ENCODE measurements at regions not wholly inside any gene's neighbourhood (a gene's known extent, or its start where the extent isn't known, plus 50 kb on each side); places are given as distances from the start of the nearest gene placed in this dataset.

DNA sequence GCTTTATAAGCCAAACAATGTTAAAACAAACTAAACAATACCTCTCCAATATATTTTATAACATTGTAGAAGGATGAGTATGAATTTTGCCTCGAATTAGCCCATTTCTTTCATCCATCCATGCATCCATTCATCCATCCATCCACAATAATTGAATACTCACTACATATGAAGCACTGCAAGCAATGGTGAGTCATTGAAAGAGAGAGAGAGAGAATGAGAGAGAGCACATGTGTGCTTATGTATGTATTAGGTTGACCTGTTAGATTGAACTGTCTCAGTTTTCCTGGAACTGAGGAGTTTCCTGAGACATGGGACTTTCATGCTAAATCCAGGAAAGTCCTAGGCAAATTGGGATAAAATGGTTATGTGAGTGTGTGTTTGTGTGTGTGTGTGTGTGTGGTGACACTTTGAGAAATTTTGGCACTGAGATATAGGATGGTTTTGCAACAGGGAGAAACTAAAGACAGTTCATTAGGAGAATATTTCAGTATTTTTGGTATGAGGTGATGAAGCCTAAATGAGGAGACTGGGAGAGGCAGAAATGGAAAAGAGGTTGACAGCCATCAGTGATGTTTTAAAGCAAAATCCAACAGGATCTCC is 98.4 kb downstream of the C12orf75 start:
- Histone ChIP-seq H3K27me3 (ENCODE audit: insufficient read depth, low read depth, severe bottlenecking) (peaks cover 24% of the 10 kb centered on the region), H3K27ac (no peak overlapping the region), H3K9me3 (ENCODE audit: severe bottlenecking) (no peaks in the 10 kb centered on the region), H3K36me3 (no peaks in the 10 kb centered on the region), H3K4me3 (ENCODE audit: low read depth, low read length) (no peak overlapping the region)
- DNase-seq: no peak
- TF ChIP-seq, protein P1, sequence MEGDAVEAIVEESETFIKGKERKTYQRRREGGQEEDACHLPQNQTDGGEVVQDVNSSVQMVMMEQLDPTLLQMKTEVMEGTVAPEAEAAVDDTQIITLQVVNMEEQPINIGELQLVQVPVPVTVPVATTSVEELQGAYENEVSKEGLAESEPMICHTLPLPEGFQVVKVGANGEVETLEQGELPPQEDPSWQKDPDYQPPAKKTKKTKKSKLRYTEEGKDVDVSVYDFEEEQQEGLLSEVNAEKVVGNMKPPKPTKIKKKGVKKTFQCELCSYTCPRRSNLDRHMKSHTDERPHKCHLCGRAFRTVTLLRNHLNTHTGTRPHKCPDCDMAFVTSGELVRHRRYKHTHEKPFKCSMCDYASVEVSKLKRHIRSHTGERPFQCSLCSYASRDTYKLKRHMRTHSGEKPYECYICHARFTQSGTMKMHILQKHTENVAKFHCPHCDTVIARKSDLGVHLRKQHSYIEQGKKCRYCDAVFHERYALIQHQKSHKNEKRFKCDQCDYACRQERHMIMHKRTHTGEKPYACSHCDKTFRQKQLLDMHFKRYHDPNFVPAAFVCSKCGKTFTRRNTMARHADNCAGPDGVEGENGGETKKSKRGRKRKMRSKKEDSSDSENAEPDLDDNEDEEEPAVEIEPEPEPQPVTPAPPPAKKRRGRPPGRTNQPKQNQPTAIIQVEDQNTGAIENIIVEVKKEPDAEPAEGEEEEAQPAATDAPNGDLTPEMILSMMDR (IDR thresholded peaks at IDR 0.05; ENCODE audit: low read depth, low read length): no peak

DNA sequence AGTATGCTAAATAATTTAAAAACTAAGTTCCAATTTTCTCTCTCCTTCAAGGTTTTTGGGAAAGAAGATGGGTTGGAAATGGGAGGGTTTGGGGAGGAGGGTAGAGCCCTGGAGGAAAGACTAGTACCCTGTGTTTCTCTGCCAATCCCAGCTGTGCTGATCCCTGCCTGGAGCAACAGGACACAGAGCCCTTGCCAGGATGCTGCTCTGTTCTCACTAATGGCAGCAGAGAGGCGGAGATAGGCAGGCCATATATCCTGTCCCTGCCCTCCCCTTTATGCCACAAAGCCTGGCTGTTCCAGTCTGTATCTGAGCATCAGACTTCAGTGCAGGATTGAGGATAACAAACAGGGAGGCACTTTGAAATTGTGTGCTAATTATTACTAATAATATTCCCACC is 99.0 kb downstream of the C12orf75 start:
- no peak for DNase-seq
- Histone ChIP-seq H3K9me3 (ENCODE audit: severe bottlenecking) (no peaks in the 10 kb centered on the region), H3K4me3 (ENCODE audit: low read depth, low read length) (no peak overlapping the region), H3K36me3 (no peaks in the 10 kb centered on the region), H3K27me3 (ENCODE audit: insufficient read depth, low read depth, severe bottlenecking) (peaks cover 24% of the 10 kb centered on the region), H3K27ac (no peak overlapping the region)
- TF ChIP-seq, protein P1 (IDR thresholded peaks at IDR 0.05; ENCODE audit: low read depth, low read length): no peak

DNA sequence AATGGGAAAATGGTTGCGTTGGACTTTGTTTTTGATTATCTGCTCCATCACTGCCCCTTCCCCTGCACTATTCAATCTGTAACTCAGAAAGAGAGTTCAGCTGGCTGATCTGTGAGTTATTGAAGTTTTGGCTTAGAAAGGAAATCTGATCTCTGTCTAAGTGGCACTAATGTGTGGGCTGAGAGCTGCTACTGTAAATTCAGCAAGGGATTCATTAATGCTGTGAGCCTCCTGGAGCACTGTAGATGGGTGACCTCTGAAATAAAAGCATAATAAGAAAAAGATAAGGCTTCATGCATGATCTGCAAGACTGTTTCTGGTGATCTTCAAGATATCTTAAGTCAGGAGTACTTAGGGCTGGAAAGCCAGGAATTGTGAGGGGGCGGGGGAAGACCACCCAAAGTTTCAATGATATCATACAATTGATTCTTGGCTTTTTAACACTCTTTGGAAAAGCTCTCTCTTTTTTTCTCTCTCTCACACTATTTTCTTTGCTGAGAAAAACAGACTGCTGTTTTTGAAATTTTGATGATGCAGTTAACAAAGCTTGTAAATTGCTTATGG is 101.1 kb downstream of the C12orf75 start:
- H3K4me3 ChIP-seq (ENCODE audit: low read depth, low read length): no peak overlapping the region
- peaks cover 24% of the 10 kb centered on the region for H3K27me3 ChIP-seq (ENCODE audit: insufficient read depth, low read depth, severe bottlenecking)
- TF ChIP-seq, protein P1 (IDR thresholded peaks at IDR 0.05; ENCODE audit: low read depth, low read length): no peak
- no peak overlapping the region for H3K27ac ChIP-seq
- H3K9me3 ChIP-seq (ENCODE audit: severe bottlenecking): no peaks in the 10 kb centered on the region
- DNase-seq: no peak
- no peaks in the 10 kb centered on the region for H3K36me3 ChIP-seq

DNA sequence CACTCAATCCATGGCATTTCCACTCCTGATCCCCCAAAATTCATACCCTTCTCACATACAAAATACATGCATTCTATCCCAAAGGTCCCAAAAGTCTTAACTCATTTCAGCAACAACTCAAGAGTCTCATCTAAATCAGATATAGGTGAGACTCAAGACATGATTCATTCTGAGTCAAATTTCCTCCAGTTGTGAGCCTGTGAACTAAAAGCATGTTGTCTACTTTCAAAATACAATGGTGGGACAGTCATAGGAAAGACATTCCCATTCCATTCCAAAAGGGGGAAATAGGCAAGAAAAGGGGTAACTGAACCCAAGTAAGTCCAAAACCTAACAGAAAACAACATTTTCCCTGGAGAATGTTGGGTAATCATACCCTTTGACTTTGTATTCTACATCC is 103.3 kb downstream of the C12orf75 start:
- DNase-seq: no peak
- H3K9me3 ChIP-seq (ENCODE audit: severe bottlenecking): no peaks in the 10 kb centered on the region
- H3K27me3 ChIP-seq (ENCODE audit: insufficient read depth, low read depth, severe bottlenecking): peaks cover 24% of the 10 kb centered on the region
- no peak overlapping the region for H3K27ac ChIP-seq
- no peak overlapping the region for H3K4me3 ChIP-seq (ENCODE audit: low read depth, low read length)
- TF ChIP-seq, protein P1 (IDR thresholded peaks at IDR 0.05; ENCODE audit: low read depth, low read length): no peak
- no peaks in the 10 kb centered on the region for H3K36me3 ChIP-seq

DNA sequence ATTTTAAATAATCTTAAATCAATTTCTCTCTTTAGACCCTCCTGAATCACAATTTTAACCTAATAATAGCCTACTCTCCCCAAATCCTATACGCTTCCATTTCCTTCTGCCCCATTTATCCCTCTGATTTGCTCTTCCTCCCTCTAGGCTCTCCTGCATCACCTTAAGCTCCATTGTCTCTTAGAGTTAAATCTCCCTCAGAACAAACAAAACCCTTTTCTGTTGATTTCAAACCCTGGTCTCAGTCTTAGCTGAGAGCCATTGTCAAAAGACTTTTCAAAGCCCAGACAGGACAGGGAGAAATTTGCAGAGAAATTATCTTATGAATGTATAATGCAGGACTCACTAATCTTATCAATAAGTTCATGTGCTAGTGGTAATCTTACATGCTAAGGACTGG is 106.1 kb downstream of the C12orf75 start:
- H3K36me3 ChIP-seq: no peaks in the 10 kb centered on the region
- H3K27ac ChIP-seq: no peak overlapping the region
- peaks cover 6% of the 10 kb centered on the region for H3K27me3 ChIP-seq (ENCODE audit: insufficient read depth, low read depth, severe bottlenecking)
- DNase-seq: no peak
- no peak overlapping the region for H3K4me3 ChIP-seq (ENCODE audit: low read depth, low read length)
- no peaks in the 10 kb centered on the region for H3K9me3 ChIP-seq (ENCODE audit: severe bottlenecking)
- TF ChIP-seq, protein P1 (IDR thresholded peaks at IDR 0.05; ENCODE audit: low read depth, low read length): no peak

Measured in WERI-Rb-1 (cell line).